ENCODE measurements at regions not wholly inside any gene's neighbourhood (a gene's known extent, or its start where the extent isn't known, plus 50 kb on each side); places are given as distances from the start of the nearest gene placed in this dataset.

DNA sequence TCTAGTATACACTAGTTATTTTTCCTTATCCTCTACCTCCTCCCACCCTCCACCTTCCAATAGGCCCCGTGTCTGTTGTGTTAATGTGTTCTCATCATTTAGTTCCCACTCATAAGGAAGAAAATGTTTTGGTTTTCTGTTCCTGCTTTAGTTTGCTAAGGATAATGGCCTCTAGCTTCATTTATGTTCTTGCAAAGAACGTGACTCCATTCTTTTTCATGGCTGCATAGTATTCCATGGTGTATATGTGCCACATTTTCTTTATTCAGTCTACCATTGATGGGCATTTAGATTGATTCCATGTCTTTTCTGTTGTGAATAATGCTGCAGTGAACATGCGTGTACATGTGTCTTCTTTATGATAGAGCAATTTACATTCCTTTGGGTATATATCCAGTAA lies 146.5 kb upstream of the GAS1 start:
- Histone ChIP-seq H3K27me3 (no peaks in the 10 kb centered on the region), H3K4me3 (no peak overlapping the region), H3K9me3 (no peaks in the 10 kb centered on the region)

DNA sequence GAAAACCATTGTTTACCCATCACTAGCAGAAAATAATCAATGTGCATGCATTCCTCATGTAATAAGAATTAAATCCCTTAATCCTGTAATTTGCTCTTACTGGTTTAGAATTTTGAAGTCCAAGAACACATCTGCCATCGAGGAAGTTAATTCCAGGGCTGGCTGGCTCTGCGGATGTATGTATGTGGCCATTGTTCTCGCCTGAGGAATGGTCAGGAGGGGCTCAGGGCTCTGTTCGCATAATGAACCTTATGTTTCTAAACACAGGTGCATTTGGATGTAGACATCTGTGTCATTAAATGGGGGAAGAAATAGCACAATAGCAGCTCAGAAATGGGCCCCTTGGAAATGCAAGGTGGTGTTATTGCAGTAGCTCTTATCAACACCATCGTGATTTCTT lies 148.6 kb upstream of the GAS1 start:
- Histone ChIP-seq H3K36me3 (no peaks in the 10 kb centered on the region), H3K4me3 (no peak overlapping the region), H3K27me3 (no peaks in the 10 kb centered on the region), H3K9me3 (no peaks in the 10 kb centered on the region)
- no peak for DNase-seq

More for the DNA sequence above, 146.5 kb upstream of the GAS1 start:
- no peak for DNase-seq
- H3K36me3 ChIP-seq = no peaks in the 10 kb centered on the region

DNA sequence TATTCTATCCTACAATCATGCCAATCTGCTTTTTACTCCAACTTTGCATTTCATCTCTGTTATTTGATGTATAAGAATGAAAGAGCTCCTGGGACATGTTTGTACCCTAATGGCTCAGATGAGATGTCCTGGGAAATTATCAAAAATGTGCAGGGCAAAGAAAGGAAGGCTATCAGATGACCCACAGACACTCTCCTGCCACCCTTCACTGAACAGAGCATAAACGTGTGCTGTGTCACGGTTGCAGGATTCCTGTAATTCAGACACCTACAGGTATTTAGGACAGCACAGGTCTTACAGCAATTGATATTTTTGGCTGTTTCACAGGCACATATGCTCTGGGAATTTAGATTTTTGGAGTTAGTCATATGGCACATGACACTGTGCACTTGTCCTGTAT lies 149.2 kb upstream of the GAS1 start:
- DNase-seq = no peak
- Histone ChIP-seq H3K27me3 (no peaks in the 10 kb centered on the region), H3K4me3 (no peak overlapping the region), H3K9me3 (no peaks in the 10 kb centered on the region), H3K36me3 (no peaks in the 10 kb centered on the region)

DNA sequence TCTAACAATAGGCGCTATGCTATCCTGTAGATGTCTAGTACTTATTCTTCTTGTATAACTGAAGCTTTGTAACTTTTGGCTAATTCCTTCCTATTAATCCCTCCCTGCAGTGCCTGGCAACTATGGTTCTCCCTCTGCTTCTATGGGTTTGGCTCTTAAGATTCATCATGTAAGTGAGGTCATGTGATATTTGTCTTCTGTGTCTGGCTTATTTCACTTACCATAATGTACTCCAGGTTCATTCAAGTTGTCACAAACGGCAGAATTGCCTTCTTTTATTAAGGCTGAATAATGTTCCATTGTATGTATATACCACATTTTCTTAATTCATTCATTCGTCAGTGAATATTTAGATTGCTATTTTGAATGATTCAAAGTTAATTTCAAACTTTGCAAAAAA lies 149.9 kb upstream of the GAS1 start:
- no peak for DNase-seq
- no peaks in the 10 kb centered on the region for H3K27me3 ChIP-seq
- H3K9me3 ChIP-seq = no peaks in the 10 kb centered on the region
- H3K36me3 ChIP-seq = no peaks in the 10 kb centered on the region
- H3K4me3 ChIP-seq = no peak overlapping the region

DNA sequence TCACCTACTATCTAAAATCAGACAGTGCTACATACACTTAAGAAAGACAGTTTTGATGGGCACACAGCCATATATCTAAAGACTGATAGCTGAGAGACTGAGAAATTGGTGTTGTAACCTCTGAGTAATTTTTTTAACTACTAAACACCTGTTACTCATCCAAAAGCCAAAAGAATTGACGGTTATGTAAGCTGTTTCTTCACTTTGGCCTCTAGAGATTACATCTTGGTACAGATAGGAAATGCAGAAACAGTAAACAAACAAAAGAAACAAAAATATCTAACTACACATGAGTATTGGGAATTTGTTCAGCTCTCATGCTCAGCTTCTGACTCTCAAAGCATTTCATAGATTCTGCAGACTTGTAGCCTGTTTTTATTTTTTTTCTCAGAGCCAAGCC lies 152.1 kb upstream of the GAS1 start:
- no peak for DNase-seq
- H3K27me3 ChIP-seq = no peaks in the 10 kb centered on the region

DNA sequence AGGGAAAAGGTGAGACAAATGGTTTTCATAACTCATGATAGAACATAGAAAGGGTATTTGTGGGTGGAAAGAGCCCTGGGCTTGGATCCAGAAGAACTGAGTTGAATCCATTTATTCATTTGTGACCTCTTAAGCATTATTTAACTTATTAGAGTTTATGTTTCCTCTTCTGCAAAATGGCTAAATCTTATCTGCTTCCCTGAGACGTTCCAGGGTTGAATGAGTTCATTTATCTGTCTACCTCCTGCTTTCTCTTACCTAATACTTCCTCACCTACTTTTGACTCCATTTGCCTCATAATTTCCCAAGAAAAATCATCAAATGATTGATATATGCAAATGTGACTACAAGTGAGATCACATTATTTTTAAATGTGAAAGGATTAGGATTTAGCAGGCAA lies 152.7 kb upstream of the GAS1 start:
- Histone ChIP-seq H3K9me3 (no peaks in the 10 kb centered on the region), H3K4me3 (no peak overlapping the region), H3K27me3 (no peaks in the 10 kb centered on the region), H3K36me3 (no peaks in the 10 kb centered on the region)
- DNase-seq = no peak

More for the DNA sequence above, 152.1 kb upstream of the GAS1 start:
- no peaks in the 10 kb centered on the region for H3K36me3 ChIP-seq
- no peaks in the 10 kb centered on the region for H3K9me3 ChIP-seq
- H3K4me3 ChIP-seq = no peak overlapping the region

DNA sequence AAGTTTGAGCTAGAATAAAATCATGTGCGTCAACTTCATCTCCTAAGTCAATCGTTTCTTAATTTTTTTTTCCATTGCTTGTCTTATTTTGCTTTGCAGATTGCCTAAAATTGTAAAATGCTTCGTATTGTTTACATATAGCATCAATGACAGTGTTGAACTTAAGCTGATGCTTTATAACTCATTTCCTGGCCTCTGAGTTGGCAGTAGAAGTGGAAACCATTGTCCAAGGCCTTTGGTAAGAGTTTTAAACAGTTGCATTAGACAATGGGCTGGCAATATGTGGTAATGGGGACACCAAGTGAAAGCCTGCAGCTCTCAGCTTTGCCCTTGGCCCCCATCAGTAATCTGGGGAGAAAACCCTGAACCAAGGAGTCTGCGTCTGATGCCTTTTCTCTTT lies 154.8 kb upstream of the GAS1 start:
- Histone ChIP-seq H3K4me3 (no peak overlapping the region), H3K9me3 (no peaks in the 10 kb centered on the region), H3K27me3 (no peaks in the 10 kb centered on the region), H3K36me3 (no peaks in the 10 kb centered on the region)
- DNase-seq = peak; percentile 41

DNA sequence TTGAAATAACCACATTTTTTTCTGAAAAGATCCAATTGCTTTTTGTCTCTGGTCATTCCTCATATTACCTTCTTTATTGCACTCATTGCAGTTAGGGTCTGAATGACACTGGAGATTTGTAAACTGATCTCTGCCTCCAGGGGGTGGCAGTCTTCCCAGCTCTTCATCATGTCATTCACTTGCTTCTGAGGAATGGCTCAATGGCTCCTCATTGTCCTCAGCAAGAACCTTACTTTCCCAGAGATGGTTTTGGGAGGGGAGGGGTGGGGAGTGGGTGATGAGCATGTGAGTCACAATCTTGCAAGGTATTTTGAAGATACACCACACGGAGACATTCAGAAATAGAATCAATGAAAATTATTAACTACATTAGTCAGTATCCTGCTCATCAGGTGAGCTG lies 159.8 kb upstream of the GAS1 start:
- Histone ChIP-seq H3K9me3 (no peaks in the 10 kb centered on the region; the same call in 1 of the 2 replicates), H3K27me3 (no peaks in the 10 kb centered on the region), H3K4me3 (no peak overlapping the region), H3K36me3 (no peaks in the 10 kb centered on the region)
- peak; percentile 20 for DNase-seq

DNA sequence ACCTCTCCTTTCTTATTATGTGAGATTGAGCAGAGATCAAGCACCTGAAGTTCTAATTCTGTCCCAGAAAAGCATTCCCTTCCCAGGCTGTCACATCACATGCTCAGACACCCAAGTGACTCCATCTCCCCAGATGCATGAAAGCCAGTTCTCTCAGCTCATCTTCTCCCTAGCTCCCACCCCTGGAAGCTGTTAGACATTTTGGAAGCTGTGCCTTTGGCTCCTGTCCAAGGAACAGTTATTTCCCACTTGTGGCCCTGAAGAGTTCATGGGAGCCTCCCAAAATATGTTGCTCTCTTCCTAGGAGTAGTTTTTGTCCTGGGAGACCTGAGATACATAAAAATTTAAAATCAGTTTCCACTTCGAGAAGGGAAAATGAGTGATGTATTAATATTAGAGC lies 161.4 kb upstream of the GAS1 start:
- DNase-seq = no peak
- no peaks in the 10 kb centered on the region; the same call in 1 of the 2 replicates for H3K9me3 ChIP-seq
- no peaks in the 10 kb centered on the region for H3K36me3 ChIP-seq
- no peaks in the 10 kb centered on the region for H3K27me3 ChIP-seq
- no peak overlapping the region for H3K4me3 ChIP-seq

DNA sequence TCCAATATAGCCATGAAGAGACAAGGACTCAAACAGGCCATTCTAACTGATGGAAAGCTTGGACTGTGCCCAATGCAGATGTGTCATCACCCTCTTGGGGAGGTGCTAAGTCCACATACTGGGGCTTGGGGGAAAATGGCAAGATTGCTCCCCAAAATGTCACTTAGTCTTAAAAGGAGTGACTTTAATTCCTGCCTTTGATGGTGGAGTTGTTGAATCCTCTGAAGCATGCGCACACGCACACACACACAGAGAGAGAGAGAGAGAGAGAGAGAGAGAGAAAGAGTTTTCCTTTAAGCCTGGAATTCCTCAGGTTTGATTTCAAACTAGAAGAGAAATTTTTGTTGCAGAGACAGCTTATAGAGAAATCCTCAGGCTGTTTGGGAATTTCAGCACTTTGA lies 161.9 kb upstream of the GAS1 start:
- H3K36me3 ChIP-seq = no peaks in the 10 kb centered on the region
- DNase-seq = no peak
- no peaks in the 10 kb centered on the region; the same call in 1 of the 2 replicates for H3K9me3 ChIP-seq
- H3K27me3 ChIP-seq = no peaks in the 10 kb centered on the region
- no peak overlapping the region for H3K4me3 ChIP-seq

DNA sequence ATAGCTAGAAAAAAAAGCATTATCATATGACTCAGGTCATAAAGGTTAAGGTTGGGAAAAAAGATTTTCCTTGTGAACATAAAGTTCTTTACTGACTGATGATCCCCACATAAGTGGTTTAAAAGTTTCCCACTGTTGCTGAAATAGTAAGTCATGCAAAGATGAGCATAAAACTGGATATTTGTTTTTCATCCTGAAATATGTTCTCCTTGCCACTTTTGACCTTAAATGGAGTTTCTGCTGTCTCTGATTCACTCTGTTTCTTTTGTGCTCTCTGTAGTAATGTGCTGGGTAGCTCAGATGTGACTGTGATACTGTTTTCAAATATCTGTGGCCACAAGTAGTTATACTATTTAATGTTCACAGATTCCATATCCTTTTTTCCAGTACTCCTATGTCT lies 162.5 kb upstream of the GAS1 start:
- H3K4me3 ChIP-seq = no peak overlapping the region

DNA sequence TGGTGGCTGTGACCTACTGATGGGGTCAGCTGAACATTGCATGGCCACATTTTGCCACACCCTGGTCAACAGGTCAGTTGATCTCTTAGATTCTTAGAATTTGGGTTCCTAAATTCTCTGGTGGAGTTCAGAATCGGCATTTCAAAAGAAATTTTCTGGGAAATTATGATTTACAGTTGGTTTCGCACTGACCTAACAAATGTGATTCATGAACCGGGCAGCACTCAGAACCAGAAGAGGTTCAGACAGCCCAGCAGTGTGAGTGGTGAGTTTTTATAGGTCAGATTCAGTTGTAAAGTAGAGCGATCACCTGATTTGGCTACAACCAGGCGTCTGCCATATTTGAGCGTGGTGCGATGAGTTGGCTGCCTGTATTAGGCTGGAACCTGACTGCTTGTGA lies 163.7 kb upstream of the GAS1 start:
- Histone ChIP-seq H3K9me3 (no peaks in the 10 kb centered on the region; the same call in 1 of the 2 replicates), H3K27me3 (no peaks in the 10 kb centered on the region), H3K36me3 (no peaks in the 10 kb centered on the region), H3K4me3 (no peak overlapping the region)
- no peak for DNase-seq

More for the DNA sequence above, 162.5 kb upstream of the GAS1 start:
- Histone ChIP-seq H3K27me3 (no peaks in the 10 kb centered on the region), H3K36me3 (no peaks in the 10 kb centered on the region), H3K9me3 (no peaks in the 10 kb centered on the region; the same call in 1 of the 2 replicates)
- DNase-seq = no peak

DNA sequence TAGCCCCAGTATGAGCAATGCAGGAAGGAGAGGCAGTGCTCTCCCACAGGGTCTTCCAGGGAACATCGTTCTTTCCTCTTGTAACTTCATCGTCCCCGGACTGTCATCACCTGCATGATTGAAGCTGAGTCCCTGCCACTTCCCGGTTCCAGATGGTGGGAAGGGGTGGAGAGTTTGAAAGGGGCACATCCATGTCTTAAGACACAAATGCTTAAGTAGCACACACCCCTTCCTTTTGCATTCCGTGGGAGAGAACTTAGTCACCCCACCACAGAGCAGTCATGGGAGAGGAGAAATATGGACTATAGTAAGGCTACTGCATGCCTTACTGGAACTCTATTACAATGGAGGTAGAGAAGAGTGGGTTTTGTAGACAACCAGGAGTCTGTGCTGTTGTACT lies 165.3 kb upstream of the GAS1 start:
- Histone ChIP-seq H3K9me3 (no peaks in the 10 kb centered on the region; the same call in 1 of the 2 replicates), H3K4me3 (no peak overlapping the region), H3K36me3 (no peaks in the 10 kb centered on the region), H3K27me3 (no peaks in the 10 kb centered on the region)
- no peak for DNase-seq

DNA sequence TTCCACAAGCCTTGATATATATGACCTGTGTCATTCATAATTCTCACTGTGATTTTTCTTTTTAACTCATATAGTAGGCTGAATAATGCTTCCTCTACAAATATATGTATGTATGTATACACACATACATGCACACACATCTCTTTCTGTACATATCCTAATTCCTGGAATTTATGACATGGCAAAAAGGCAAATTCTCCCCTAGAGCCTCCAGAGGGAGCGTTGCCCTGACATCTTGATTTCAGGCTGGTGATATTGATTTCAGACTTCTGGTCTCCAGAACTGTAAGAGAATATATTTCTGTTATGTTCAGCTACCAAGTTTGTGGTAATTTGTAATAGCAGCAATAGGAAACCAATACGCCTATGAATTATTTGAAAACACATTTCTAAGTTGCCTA lies 166.6 kb upstream of the GAS1 start:
- H3K4me3 ChIP-seq = no peak overlapping the region
- H3K36me3 ChIP-seq = no peaks in the 10 kb centered on the region
- no peaks in the 10 kb centered on the region for H3K27me3 ChIP-seq
- H3K9me3 ChIP-seq = no peaks in the 10 kb centered on the region; the same call in 1 of the 2 replicates
- no peak for DNase-seq

DNA sequence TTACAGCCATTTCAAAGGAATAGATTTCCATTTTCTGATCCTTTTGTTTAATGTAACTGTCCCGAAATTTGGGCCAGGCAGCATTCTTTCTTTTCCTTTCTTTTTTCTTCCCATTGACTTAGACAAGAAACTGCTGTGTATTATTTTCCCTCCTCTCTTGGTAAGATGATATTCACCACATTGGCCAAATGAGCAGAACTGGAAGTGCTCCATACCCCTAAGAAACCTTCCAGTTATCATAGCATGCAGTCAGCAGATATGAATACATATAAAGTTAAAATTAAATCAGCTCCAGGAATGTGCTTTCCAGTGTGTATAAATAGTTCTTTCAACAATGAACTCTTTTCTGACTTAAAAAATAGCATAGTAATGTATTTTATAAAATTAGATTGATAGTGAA lies 168.5 kb upstream of the GAS1 start:
- H3K4me3 ChIP-seq = no peak overlapping the region
- H3K27me3 ChIP-seq = no peaks in the 10 kb centered on the region
- no peak for DNase-seq
- no peaks in the 10 kb centered on the region; the same call in 1 of the 2 replicates for H3K9me3 ChIP-seq
- no peaks in the 10 kb centered on the region for H3K36me3 ChIP-seq

DNA sequence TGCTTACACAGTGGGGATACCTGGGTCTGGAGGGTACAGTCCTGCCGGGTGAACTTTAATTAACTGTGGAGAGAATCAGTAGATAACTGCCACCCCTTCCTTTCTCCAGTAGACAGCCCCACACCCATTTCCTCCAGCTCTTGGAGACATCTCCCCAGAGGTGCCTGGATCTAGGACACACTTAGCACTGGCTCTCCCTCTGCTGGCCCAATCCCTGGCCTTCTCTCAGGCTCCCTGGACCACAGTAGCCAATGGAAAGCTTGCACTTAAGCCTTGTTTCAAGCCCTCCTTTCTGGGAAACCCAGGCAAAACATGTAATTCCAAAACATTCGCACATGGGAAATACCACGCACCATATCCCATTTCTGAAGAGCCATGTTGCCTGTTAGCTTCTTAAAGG lies 169.2 kb upstream of the GAS1 start:
- H3K9me3 ChIP-seq = no peaks in the 10 kb centered on the region; the same call in 1 of the 2 replicates
- no peaks in the 10 kb centered on the region for H3K36me3 ChIP-seq
- DNase-seq = no peak
- no peaks in the 10 kb centered on the region for H3K27me3 ChIP-seq
- H3K4me3 ChIP-seq = no peak overlapping the region

DNA sequence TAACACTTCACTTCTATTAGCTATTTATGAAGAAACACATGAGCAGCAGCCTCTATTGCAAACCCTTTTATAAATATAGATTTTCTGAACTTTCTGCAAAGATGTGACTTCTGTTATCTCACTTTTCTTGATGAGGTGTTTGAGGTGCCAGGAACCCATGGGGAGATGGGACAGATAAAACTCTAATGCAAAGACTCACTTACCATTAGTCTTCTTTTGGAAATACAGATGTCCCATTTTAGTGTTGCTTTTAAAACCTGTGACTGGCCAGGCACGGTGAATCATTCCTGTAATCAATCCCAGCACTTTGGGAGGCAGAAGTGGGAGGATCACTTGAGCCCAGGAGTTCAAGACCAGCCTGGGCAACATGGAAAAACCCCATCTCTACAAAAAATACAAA lies 171.3 kb upstream of the GAS1 start:
- no peak for DNase-seq
- Histone ChIP-seq H3K27me3 (no peaks in the 10 kb centered on the region), H3K4me3 (no peak overlapping the region), H3K9me3 (no peaks in the 10 kb centered on the region), H3K36me3 (no peaks in the 10 kb centered on the region)

DNA sequence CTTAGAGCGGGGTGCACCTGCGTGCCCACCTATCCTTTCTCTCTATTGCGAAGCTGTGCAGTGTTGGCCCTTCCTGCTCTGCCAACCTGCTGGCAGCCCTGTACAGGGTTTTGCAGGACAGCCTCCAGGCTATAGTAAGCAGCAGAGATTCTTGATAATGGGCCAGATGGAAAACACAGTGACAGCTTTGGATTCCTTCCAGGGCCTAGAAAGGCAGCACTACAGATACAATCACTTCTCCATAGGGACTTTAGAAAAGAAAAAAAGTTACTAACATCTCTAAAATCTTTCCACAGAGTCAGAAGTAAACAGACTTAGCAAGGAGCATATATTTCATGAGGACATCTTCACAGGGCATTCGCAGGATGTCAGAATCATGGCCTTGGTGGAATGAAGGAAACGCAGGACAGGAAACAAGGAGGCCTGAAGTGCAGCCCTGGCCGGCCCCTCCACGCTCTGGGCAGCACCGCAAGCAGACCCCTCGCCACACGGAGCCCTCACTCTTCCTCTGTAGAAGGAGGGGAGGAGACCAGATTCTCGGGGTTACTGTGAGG lies 172.1 kb upstream of the GAS1 start:
- Histone ChIP-seq H3K4me3 (no peak overlapping the region), H3K36me3 (no peaks in the 10 kb centered on the region), H3K27me3 (no peaks in the 10 kb centered on the region), H3K9me3 (no peaks in the 10 kb centered on the region)
- peak; percentile 69 for DNase-seq

DNA sequence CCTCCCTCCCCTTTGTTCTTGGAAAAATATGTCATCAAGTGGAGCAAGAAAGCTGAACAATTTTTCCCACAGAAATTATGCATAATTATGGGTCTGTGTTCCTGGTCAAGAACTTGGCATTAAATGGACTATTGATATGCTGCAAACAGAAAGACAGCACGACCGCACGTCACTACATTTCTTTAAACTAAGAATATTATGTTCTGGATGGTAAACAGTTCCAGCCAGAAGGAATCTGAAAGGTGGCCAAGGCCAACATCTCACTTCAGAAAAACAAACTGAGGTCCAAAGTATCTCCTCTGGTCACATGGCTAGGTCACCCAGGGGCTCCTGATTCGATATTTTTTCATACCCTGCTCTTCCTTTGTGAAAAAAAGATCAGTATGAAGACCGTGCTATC lies 173.3 kb upstream of the GAS1 start:
- no peak overlapping the region for H3K4me3 ChIP-seq
- H3K36me3 ChIP-seq = no peaks in the 10 kb centered on the region
- no peak for DNase-seq
- no peaks in the 10 kb centered on the region for H3K27me3 ChIP-seq
- H3K9me3 ChIP-seq = no peaks in the 10 kb centered on the region

Measured in MG63 (cell line).